Bronchial epithelial cell (primary cell): ENCODE measurements at regions not wholly inside any gene's neighbourhood (a gene's known extent, or its start where the extent isn't known, plus 50 kb on each side); places are given as distances from the start of the nearest gene placed in this dataset.

Experiments used
- DNase-seq: peaks from one replicate; pipeline ENCODE4 v3.0.0-alpha.2; 2010; ENCODE audit warnings: low read depth
- FAIRE-seq: peaks from 2 replicates; lab custom pipeline; 2011; peaks lifted over from hg19 to GRCh38; lab: Jason Lieb, UNC
- H3K27me3 ChIP-seq: 2 replicates; pipeline ENCODE4 v1.5.1; 2011; ENCODE audit warnings: low read length; ENCODE audit not compliant: control insufficient read depth, insufficient read depth
- H3K36me3 ChIP-seq: 2 replicates; pipeline ENCODE4 v1.5.1; 2011; ENCODE audit warnings: low read length; ENCODE audit not compliant: control insufficient read depth, insufficient read depth
- H3K4me3 ChIP-seq: 2 replicates; pipeline ENCODE4 v1.5.1; 2011; ENCODE audit warnings: mild to moderate bottlenecking, low read depth, low read length, control low read depth
- CTCF ChIP-seq: IDR thresholded peaks from 2 replicates; pipeline ENCODE4 v1.5.1; 2011; ENCODE audit warnings: mild to moderate bottlenecking, moderate library complexity, low read length, control low read depth, inconsistent platforms; ENCODE audit not compliant: insufficient read depth, severe bottlenecking

- FAIRE-seq (no peak), DNase-seq (no peak)
- H3K36me3 ChIP-seq, result no peaks in the 10 kb centered on the region
- no peak for TF ChIP-seq CTCF
- no peak overlapping the region for H3K4me3 ChIP-seq
- no peaks in the 10 kb centered on the region for H3K27me3 ChIP-seq
Observed at GRCh38 chr10:118483496-118483895, 112.0 kb downstream of the PRLHR start.

DNA sequence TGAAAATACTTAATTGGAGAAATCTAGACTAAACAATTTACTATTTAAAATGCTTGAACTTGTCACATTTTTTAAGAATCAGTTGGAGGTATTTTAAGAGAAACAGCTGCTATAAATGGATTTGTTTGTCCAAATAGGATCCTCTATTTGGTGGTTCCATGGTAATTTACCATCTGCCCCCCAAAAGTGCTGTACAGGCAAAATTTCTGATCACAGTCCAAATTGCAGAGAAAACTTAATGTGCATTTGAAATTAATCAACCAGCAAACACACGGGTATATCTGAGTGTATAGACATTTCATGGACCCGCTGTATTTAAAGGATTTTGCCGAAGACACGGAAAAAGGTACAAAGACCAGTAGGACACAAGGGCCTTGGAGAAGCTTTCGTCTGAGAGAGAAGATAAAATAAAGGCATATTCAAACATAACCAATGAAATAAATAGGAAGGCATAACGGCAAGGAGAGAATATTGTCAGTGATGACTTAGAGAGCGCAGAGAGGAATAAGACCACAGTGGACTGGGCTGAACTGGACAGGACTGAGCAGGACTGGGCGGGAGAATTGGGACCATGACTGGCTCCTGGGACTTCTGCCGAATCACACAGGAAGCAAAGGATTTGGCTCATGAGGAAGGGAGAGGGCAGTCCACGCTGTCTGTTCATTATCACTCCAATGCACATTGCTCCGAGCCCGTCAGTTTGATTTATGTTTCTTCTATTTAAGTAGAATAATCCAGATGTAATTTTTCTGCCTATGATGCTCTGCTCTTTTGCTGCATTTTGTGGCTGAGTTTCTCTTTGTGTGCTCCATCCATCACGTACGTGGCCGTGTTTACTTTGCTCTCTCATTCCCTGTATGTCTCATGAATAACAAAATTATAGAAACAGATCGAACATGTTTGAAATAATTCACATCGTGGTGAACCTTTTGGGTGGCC lies 112.8 kb downstream of the PRLHR start:
- FAIRE-seq (no peak), DNase-seq (no peak)
- no peaks in the 10 kb centered on the region for H3K36me3 ChIP-seq
- TF ChIP-seq CTCF, result no peak
- H3K4me3 ChIP-seq, result no peak overlapping the region
- no peaks in the 10 kb centered on the region for H3K27me3 ChIP-seq

- H3K36me3 ChIP-seq, result no peaks in the 10 kb centered on the region
- FAIRE-seq (no peak), DNase-seq (peak; percentile 79)
- no peaks in the 10 kb centered on the region for H3K27me3 ChIP-seq
- H3K4me3 ChIP-seq, result no peak overlapping the region
- TF ChIP-seq CTCF, result no peak
Observed at GRCh38 chr10:118481871-118482270, 113.6 kb downstream of the PRLHR start.

DNA sequence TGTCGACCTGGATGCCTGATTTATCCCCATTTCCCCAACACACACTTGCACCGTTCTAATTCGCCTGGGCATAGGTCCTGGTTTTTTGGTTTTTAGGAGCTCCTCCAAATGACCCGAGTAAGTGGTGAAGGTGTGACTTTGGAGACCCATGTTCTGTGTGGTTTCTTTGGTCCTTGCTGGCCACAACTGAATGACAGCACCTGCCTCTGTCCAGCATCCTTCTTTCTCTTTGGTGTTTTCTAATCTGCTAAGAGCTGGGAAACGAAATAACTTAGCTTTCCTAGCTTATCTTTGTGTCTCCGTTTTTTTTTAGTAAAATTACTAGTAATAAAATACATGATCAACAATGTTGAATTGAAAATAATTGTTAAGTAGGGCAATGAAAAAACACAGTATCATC lies 120.2 kb downstream of the PRLHR start:
- Histone ChIP-seq H3K4me3 (no peak overlapping the region), H3K27me3 (no peaks in the 10 kb centered on the region), H3K36me3 (no peaks in the 10 kb centered on the region)
- DNase-seq (no peak), FAIRE-seq (no peak)
- no peak for TF ChIP-seq CTCF

DNA sequence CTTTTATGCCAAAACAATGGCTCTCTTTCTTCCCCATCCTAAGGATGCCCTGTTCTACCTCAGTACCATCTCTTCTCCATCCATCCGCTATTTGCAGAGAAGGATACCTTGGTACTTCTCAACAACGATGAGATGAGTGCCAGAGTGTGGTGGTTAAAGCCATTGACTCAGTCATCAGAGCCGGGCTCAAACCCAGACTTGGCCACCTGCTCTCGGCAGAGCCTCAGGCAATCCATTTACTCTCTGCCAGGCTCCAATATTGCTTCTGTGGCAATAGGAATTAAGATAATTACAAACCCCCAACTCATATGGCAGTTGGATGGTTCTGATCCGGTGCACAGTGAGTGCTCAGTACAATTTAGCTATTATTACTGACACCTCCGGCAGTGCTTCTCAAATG lies 121.3 kb downstream of the PRLHR start:
- DNase-seq (no peak), FAIRE-seq (no peak)
- TF ChIP-seq CTCF, result no peak
- Histone ChIP-seq H3K27me3 (no peaks in the 10 kb centered on the region), H3K4me3 (no peak overlapping the region), H3K36me3 (no peaks in the 10 kb centered on the region)
